H1 (cell line): ENCODE measurements at regions not wholly inside any gene's neighbourhood (a gene's known extent, or its start where the extent isn't known, plus 50 kb on each side); places are given as distances from the start of the nearest gene placed in this dataset.

Experiments used
- CTCF ChIA-PET: fragments of 300-600 bp; sonication (Branson Sonifier 250); formaldehyde crosslinking; loops from one replicate; lab custom pipeline; 2021; ENCODE audit not compliant: partially characterized antibody; lab: Charles Lee
- POLR2A ChIA-PET: fragments of 300-600 bp; sonication (Branson Sonifier 250); formaldehyde crosslinking; loops from one replicate; lab custom pipeline; 2021; ENCODE audit warnings: inconsistent platforms; ENCODE audit not compliant: partially characterized antibody; lab: Charles Lee
- DNase-seq, 2 experiments: peaks; one replicate each; pipeline versions ENCODE4 v3.0.0 to v3.0.0-alpha.2; 2010 to 2022; ENCODE audit warnings: low spot score in 2 of 2, low read depth in 1 of 2, mixed read lengths in 1 of 2
- FAIRE-seq: peaks from 2 replicates; lab custom pipeline; 2011; peaks lifted over from hg19 to GRCh38; lab: Jason Lieb, UNC
- H2AFZ ChIP-seq: 2 replicates; pipeline ENCODE4 v1.8.1; 2012; ENCODE audit warnings: low read length, inconsistent platforms
- H2AK5ac ChIP-seq: 2 replicates; pipeline ENCODE4 v1.6.1; 2013; ENCODE audit warnings: low read depth, low read length
- H2BK120ac ChIP-seq: replicated peaks from 2 replicates; pipeline ENCODE3; 2013; ENCODE audit warnings: low read depth, low read length, inconsistent platforms
- H2BK12ac ChIP-seq: 2 replicates; pipeline ENCODE4 v1.6.1; 2013; ENCODE audit warnings: low read depth, low read length
- H2BK15ac ChIP-seq: 2 replicates; pipeline ENCODE4 v1.6.1; 2013; ENCODE audit warnings: low read length
- H2BK20ac ChIP-seq: 2 replicates; pipeline ENCODE4 v1.6.1; 2013; ENCODE audit warnings: low read length
- H2BK5ac ChIP-seq: 2 replicates; pipeline ENCODE4 v1.6.1; 2013; ENCODE audit warnings: low read depth, low read length
- H3K14ac ChIP-seq: 2 replicates; pipeline ENCODE4 v1.6.1; 2013; ENCODE audit warnings: inconsistent platforms; ENCODE audit not compliant: insufficient read length
- H3K18ac ChIP-seq: 2 replicates; pipeline ENCODE4 v1.6.1; 2013; ENCODE audit warnings: low read length; ENCODE audit errors: extremely low read depth
- H3K23ac ChIP-seq: 2 replicates; pipeline ENCODE4 v1.6.1; 2013; ENCODE audit warnings: inconsistent platforms; ENCODE audit not compliant: insufficient read length
- H3K23me2 ChIP-seq: 2 replicates; pipeline ENCODE4 v1.6.1; 2013; ENCODE audit warnings: low read depth, low read length
- H3K27ac ChIP-seq: 2 replicates; pipeline ENCODE4 v1.6.1; 2011; ENCODE audit warnings: low read depth, low read length, inconsistent platforms
- H3K27me3 ChIP-seq, 4 experiments: replicated peaks in 1 of 4; 1 replicate in 1 of 4; 2 replicates in 3 of 4; pipeline versions ENCODE4 v1.6.1 to v1.8.1; 2011 to 2013; ENCODE audit warnings: low read length in 3 of 4, mild to moderate bottlenecking in 3 of 4, inconsistent platforms in 2 of 4, mixed read lengths in 2 of 4, moderate library complexity in 1 of 4; ENCODE audit not compliant: control insufficient read depth in 3 of 4, insufficient read depth in 3 of 4; ENCODE audit errors: extremely low read depth in 1 of 4
- H3K36me3 ChIP-seq, 4 experiments: 2 replicates each; pipeline versions ENCODE4 v1.6.1 to v1.8.1; 2011 to 2013; ENCODE audit warnings: mild to moderate bottlenecking in 4 of 4, low read length in 3 of 4, moderate library complexity in 2 of 4, control low read depth in 1 of 4, inconsistent platforms in 1 of 4; ENCODE audit not compliant: insufficient read depth in 4 of 4, control insufficient read depth in 2 of 4
- H3K4ac ChIP-seq: replicated peaks from 2 replicates; pipeline ENCODE3; 2013; ENCODE audit warnings: low read length, low read depth, mixed read lengths, inconsistent platforms; ENCODE audit not compliant: insufficient read length
- H3K4me1 ChIP-seq, 4 experiments: replicated peaks in 1 of 4; 1 replicate in 1 of 4; 2 replicates in 3 of 4; pipeline versions ENCODE4 v1.6.1 to v1.8.1; 2011 to 2013; ENCODE audit warnings: low read length in 3 of 4, inconsistent platforms in 2 of 4, mixed read lengths in 1 of 4; ENCODE audit not compliant: insufficient read depth in 4 of 4, control insufficient read depth in 3 of 4
- H3K4me2 ChIP-seq, 2 experiments: 2 replicates each; pipeline versions ENCODE4 v1.6.1 to v1.8.1; 2011 to 2013; ENCODE audit warnings: low read depth in 2 of 2, low read length in 2 of 2, control low read depth in 1 of 2, inconsistent platforms in 1 of 2, mild to moderate bottlenecking in 1 of 2; ENCODE audit not compliant: insufficient read depth in 1 of 2
- H3K4me3 ChIP-seq, 4 experiments: fragments of 200-600, 300-600 bp in 1 of 4; sonication (generic), shearing (Covaris generic), sonication (Bioruptor Twin) in 1 of 4; 2 replicates each; pipeline versions ENCODE4 v1.5.1 to v1.8.1; 2011 to 2016; ENCODE audit warnings: low read length in 4 of 4, low read depth in 3 of 4, control low read depth in 2 of 4, inconsistent platforms in 2 of 4, mild to moderate bottlenecking in 2 of 4, mixed read lengths in 1 of 4, moderate library complexity in 1 of 4; ENCODE audit not compliant: insufficient read depth in 2 of 4; ENCODE audit errors: extremely low read depth in 1 of 4
- H3K56ac ChIP-seq: replicated peaks from 2 replicates; pipeline ENCODE3; 2013; ENCODE audit warnings: low read depth, mild to moderate bottlenecking, mixed read lengths, low read length, inconsistent platforms; ENCODE audit not compliant: insufficient read length
- H3K79me1 ChIP-seq: 2 replicates; pipeline ENCODE4 v1.6.1; 2013; ENCODE audit warnings: low read depth, low read length, control low read depth
- H3K79me2 ChIP-seq, 2 experiments: 2 replicates each; pipeline versions ENCODE4 v1.6.1 to v1.8.1; 2012 to 2013; ENCODE audit warnings: low read length in 2 of 2, mild to moderate bottlenecking in 2 of 2, inconsistent platforms in 1 of 2; ENCODE audit not compliant: insufficient read depth in 2 of 2, control insufficient read depth in 1 of 2
- H3K9ac ChIP-seq, 4 experiments: replicated peaks in 1 of 4; 1 replicate in 1 of 4; 2 replicates in 3 of 4; pipeline versions ENCODE4 v1.6.1 to v1.8.1; 2011 to 2013; ENCODE audit warnings: low read depth in 3 of 4, low read length in 3 of 4, control low read depth in 2 of 4, mild to moderate bottlenecking in 2 of 4, moderate library complexity in 2 of 4, inconsistent platforms in 1 of 4; ENCODE audit errors: extremely low read depth in 1 of 4
- H3K9me3 ChIP-seq, 2 experiments: 2 replicates each; pipeline versions ENCODE4 v1.6.1 to v1.8.1; 2012 to 2013; ENCODE audit warnings: mild to moderate bottlenecking in 2 of 2, moderate library complexity in 2 of 2, control low read depth in 1 of 2, inconsistent platforms in 1 of 2, low read depth in 1 of 2, low read length in 1 of 2, mixed read lengths in 1 of 2; ENCODE audit not compliant: insufficient read depth in 2 of 2
- H4K20me1 ChIP-seq, 2 experiments: replicated peaks in 1 of 2; 2 replicates each; pipeline versions ENCODE3 to v1.8.1; 2011 to 2013; ENCODE audit warnings: inconsistent platforms in 2 of 2, low read length in 2 of 2, mild to moderate bottlenecking in 1 of 2; ENCODE audit not compliant: insufficient read depth in 2 of 2, control insufficient read depth in 1 of 2
- H4K5ac ChIP-seq: 2 replicates; pipeline ENCODE4 v1.6.1; 2013; ENCODE audit warnings: low read length, low read depth, mixed read lengths, inconsistent platforms; ENCODE audit not compliant: insufficient read length
- H4K8ac ChIP-seq: 2 replicates; pipeline ENCODE4 v1.8.0; 2013; ENCODE audit warnings: mild to moderate bottlenecking, moderate library complexity, low read length, inconsistent platforms; ENCODE audit not compliant: insufficient read depth; ENCODE audit errors: extremely low read depth
- H4K91ac ChIP-seq: replicated peaks from 2 replicates; pipeline ENCODE3; 2013; ENCODE audit warnings: low read length, mixed read lengths, inconsistent platforms; ENCODE audit not compliant: insufficient read length
- BRCA1 ChIP-seq: IDR thresholded peaks from 2 replicates; pipeline ENCODE4 v1.6.1; 2012; ENCODE audit warnings: low read depth, low read length, improper control_type of control experiment
- CHD2 ChIP-seq: IDR thresholded peaks from 2 replicates; pipeline ENCODE4 v1.6.1; 2012; ENCODE audit warnings: low read length, improper control_type of control experiment
- CTBP2 ChIP-seq: IDR thresholded peaks from 2 replicates; pipeline ENCODE4 v1.7.0; 2011; ENCODE audit warnings: borderline replicate concordance, mild to moderate bottlenecking, moderate library complexity, mixed read lengths, low read length; ENCODE audit not compliant: insufficient read depth, insufficient read length
- EZH2 ChIP-seq: fragments of 200-600 bp; sonication (generic); IDR thresholded peaks from 2 replicates; pipeline ENCODE4 v1.7.1; 2012; ENCODE audit warnings: low read depth, mild to moderate bottlenecking, moderate library complexity, low read length, inconsistent platforms; ENCODE audit not compliant: severe bottlenecking
- POU5F1 ChIP-seq: IDR thresholded peaks from 2 replicates; pipeline ENCODE4 v1.6.1; 2011; ENCODE audit warnings: low read depth, mild to moderate bottlenecking, low read length, moderate library complexity
- RNF2 ChIP-seq: fragments of 200-900, 300-1000 bp; sonication (generic); IDR thresholded peaks from 2 replicates; pipeline ENCODE4 v1.7.1; 2016; ENCODE audit warnings: borderline replicate concordance, low read depth, mild to moderate bottlenecking, antibody characterized with exemption, low read length; ENCODE audit not compliant: poor library complexity, severe bottlenecking; ENCODE audit errors: missing control alignments
- RXRA ChIP-seq: IDR thresholded peaks from 2 replicates; pipeline ENCODE4 v1.6.1; 2011; ENCODE audit warnings: low read depth, mild to moderate bottlenecking, low read length, moderate library complexity; ENCODE audit not compliant: insufficient read depth
- SIX5 ChIP-seq: IDR thresholded peaks from 2 replicates; pipeline ENCODE4 v1.6.1; 2011; ENCODE audit warnings: mild to moderate bottlenecking, low read depth, low read length
- SUZ12 ChIP-seq: fragments of 200-600 bp; sonication (generic); IDR thresholded peaks from 2 replicates; pipeline ENCODE4 v1.6.1; 2012; ENCODE audit warnings: mild to moderate bottlenecking, inconsistent platforms, low read length, moderate library complexity, mixed read lengths
- TEAD4 ChIP-seq: IDR thresholded peaks from 2 replicates; pipeline ENCODE4 v1.6.1; 2012; ENCODE audit warnings: low read depth, low read length, inconsistent platforms, mixed read lengths
- USF2 ChIP-seq: IDR thresholded peaks from 2 replicates; pipeline ENCODE4 v1.6.1; 2011; ENCODE audit warnings: low read length, improper control_type of control experiment
- WGBS, 2 experiments: shearing (Covaris generic) in 1 of 2; methylation state at CpG; one replicate each; pipeline versions ENCODE4 v1.1.6 to v1.1.7; 2013 to 2015; ENCODE audit warnings: low lambda C conversion rate in 2 of 2, mixed read lengths in 2 of 2, inconsistent platforms in 1 of 2, low coverage in 1 of 2, missing lambda C conversion rate in 1 of 2; ENCODE audit not compliant: insufficient replicate concordance in 2 of 2, insufficient coverage in 1 of 2, insufficient read length in 1 of 2; ENCODE audit errors: extremely low coverage in 1 of 2, missing lambda C conversion rate in 1 of 2; 5-methylcytosine and 5-hydroxymethylcytosine counted together

- no peaks in the 10 kb centered on the region for H3K23me2 ChIP-seq
- CTCF ChIA-PET, result interaction anchor here (1.0 to 1.1 kb wide), 2 partner anchors 9 to 418 kb away, joined by 3 read pairs; no protein-coding TSS in a partner anchor
- no peak overlapping the region for H3K18ac ChIP-seq
- H3K9ac ChIP-seq, result no peak overlapping the region
- no peak overlapping the region for H2AK5ac ChIP-seq
- H2BK15ac ChIP-seq, result no peak overlapping the region
- FAIRE-seq, result no peak
- no peak overlapping the region for H3K4me2 ChIP-seq
- no peaks in the 10 kb centered on the region for H3K36me3 ChIP-seq
- no peaks in the 10 kb centered on the region for H3K27me3 ChIP-seq
- H3K9me3 ChIP-seq, result no peaks in the 10 kb centered on the region
- no peak overlapping the region for H2BK5ac ChIP-seq
- H3K56ac ChIP-seq, result no peak overlapping the region
- no peak overlapping the region for H4K91ac ChIP-seq
- WGBS, 2 experiments, result 93% methylated on average over 9 of the region's 9 CpGs; no CpG with 5 or more reads in 1 of the 2 experiments
- H2BK120ac ChIP-seq, result no peak overlapping the region
- H3K4me1 ChIP-seq, result no peaks in the 10 kb centered on the region
- no peak for DNase-seq
- H3K27ac ChIP-seq, result no peak overlapping the region
- H2AFZ ChIP-seq, result no peak overlapping the region
- no peak overlapping the region for H2BK12ac ChIP-seq
- no peaks in the 10 kb centered on the region for H3K79me1 ChIP-seq
- no peak overlapping the region for H4K8ac ChIP-seq
- H3K14ac ChIP-seq, result no peak overlapping the region
- H3K79me2 ChIP-seq, result no peaks in the 10 kb centered on the region
- no peak overlapping the region for H2BK20ac ChIP-seq
- H3K23ac ChIP-seq, result no peak overlapping the region
- no peak overlapping the region for H3K4ac ChIP-seq
- POLR2A ChIA-PET, result no interaction called here
- no peak overlapping the region for H3K4me3 ChIP-seq
- H4K20me1 ChIP-seq, result no peaks in the 10 kb centered on the region
- H4K5ac ChIP-seq, result no peak overlapping the region
- TF ChIP-seq SIX5 (no peak), BRCA1 (no peak), USF2 (no peak), EZH2 (no peak), SUZ12 (no peak), CTBP2 (no peak), RNF2 (no peak), TEAD4 (no peak), RXRA (no peak), POU5F1 (no peak), CHD2 (no peak)
Observed at GRCh38 chr10:28201410-28202400, 101.2 kb downstream of the MPP7 start.
